Activated CD8-positive, alpha-beta T cell treated with anti-CD3 and anti-CD28 coated beads, Interleukin-2, amount 10 ng/mL, durations not matched to agents 7 days and 5 days (primary cell): ENCODE measurements at regions not wholly inside any gene's neighbourhood (a gene's known extent, or its start where the extent isn't known, plus 50 kb on each side); places are given as distances from the start of the nearest gene placed in this dataset.
"Not testable (repeated sequence)": the region's sequence is repeated elsewhere in the genome, so short reads cannot be mapped to it uniquely, and the experiment has no call there.

Experiments
- ATAC-seq: fragments of 150-1000 bp; cut with Tn5 transposase; one replicate; pipeline ENCODE4 v1.10.0; 2021; ENCODE audit warnings: moderate library complexity
- CTCF ChIA-PET: fragments of 350-600 bp; sonication (Branson Sonifier 250); formaldehyde crosslinking; loops from one replicate; lab custom pipeline; 2021; ENCODE audit warnings: antibody characterized with exemption; lab: Charles Lee
- POLR2A ChIA-PET: fragments of 350-600 bp; sonication (Branson Sonifier 250); formaldehyde crosslinking; loops from one replicate; lab custom pipeline; 2021; ENCODE audit warnings: antibody characterized with exemption; lab: Charles Lee
- DNase-seq: peaks from one replicate; pipeline ENCODE4 v3.0.0-alpha.2; 2020
- H3K27ac Mint-ChIP-seq: one replicate; pipeline ENCODE4 v1.8.0; 2021; ENCODE audit warnings: mild to moderate bottlenecking, mixed read lengths
- H3K27me3 Mint-ChIP-seq: one replicate; pipeline ENCODE4 v1.8.0; 2021; ENCODE audit warnings: low read depth, mixed read lengths
- H3K36me3 Mint-ChIP-seq: one replicate; pipeline ENCODE4 v1.8.0; 2021; ENCODE audit warnings: low read depth, mixed read lengths
- H3K4me1 Mint-ChIP-seq: one replicate; pipeline ENCODE4 v1.8.0; 2021; ENCODE audit warnings: low read depth, mixed read lengths
- H3K4me3 Mint-ChIP-seq: one replicate; pipeline ENCODE4 v1.8.0; 2021; ENCODE audit warnings: mild to moderate bottlenecking, mixed read lengths
- H3K9me3 Mint-ChIP-seq: one replicate; pipeline ENCODE4 v1.8.0; 2022; ENCODE audit warnings: mixed read lengths; ENCODE audit not compliant: insufficient read depth

- no peak for DNase-seq
- ATAC-seq = no peak
- POLR2A ChIA-PET = no interaction called here
- CTCF ChIA-PET = no interaction called here
- Mint-ChIP-seq H3K36me3 (no peaks in the 10 kb centered on the region), H3K4me3 (no peak overlapping the region), H3K27me3 (no peaks in the 10 kb centered on the region), H3K9me3 (no peaks in the 10 kb centered on the region), H3K4me1 (no peaks in the 10 kb centered on the region), H3K27ac (no peak overlapping the region)
These were observed 566.5 kb downstream of the ANKRD50 start for GRCh38 chr4:124146068-124146467.

GRCh38 chr4:124151031-124151430 is 561.5 kb downstream of the ANKRD50 start:
- H3K4me1 Mint-ChIP-seq = no peaks in the 10 kb centered on the region
- H3K27me3 Mint-ChIP-seq = no peaks in the 10 kb centered on the region
- ATAC-seq (no peak), DNase-seq (no peak)
- no peaks in the 10 kb centered on the region for H3K36me3 Mint-ChIP-seq
- H3K9me3 Mint-ChIP-seq = peaks cover 4% of the 10 kb centered on the region
- CTCF ChIA-PET = no interaction called here
- no peak overlapping the region for H3K27ac Mint-ChIP-seq
- POLR2A ChIA-PET = no interaction called here
- H3K4me3 Mint-ChIP-seq = no peak overlapping the region

- no peak for ATAC-seq
- no peaks in the 10 kb centered on the region for H3K27me3 Mint-ChIP-seq
- CTCF ChIA-PET = no interaction called here
- H3K4me3 Mint-ChIP-seq = no peak overlapping the region
- H3K9me3 Mint-ChIP-seq = peaks cover 4% of the 10 kb centered on the region
- no peaks in the 10 kb centered on the region for H3K36me3 Mint-ChIP-seq
- no peak for DNase-seq
- H3K4me1 Mint-ChIP-seq = no peaks in the 10 kb centered on the region
- H3K27ac Mint-ChIP-seq = no peak overlapping the region
- POLR2A ChIA-PET = no interaction called here
These were observed 560.4 kb downstream of the ANKRD50 start for GRCh38 chr4:124152132-124152531.

- CTCF ChIA-PET = no interaction called here
- H3K27me3 Mint-ChIP-seq = no peaks in the 10 kb centered on the region
These were observed 557.3 kb downstream of the ANKRD50 start for GRCh38 chr4:124155239-124155638.

GRCh38 chr4:124157396-124158083 is 555.0 kb downstream of the ANKRD50 start:
- H3K9me3 Mint-ChIP-seq = peaks cover 4% of the 10 kb centered on the region
- no peaks in the 10 kb centered on the region for H3K4me1 Mint-ChIP-seq
- ATAC-seq (no peak), DNase-seq (no peak)
- POLR2A ChIA-PET = no interaction called here
- no peaks in the 10 kb centered on the region for H3K36me3 Mint-ChIP-seq
- H3K27ac Mint-ChIP-seq = no peak overlapping the region
- H3K4me3 Mint-ChIP-seq = no peak overlapping the region
- CTCF ChIA-PET = no interaction called here
- no peaks in the 10 kb centered on the region for H3K27me3 Mint-ChIP-seq

More at GRCh38 chr4:124155239-124155638, 557.3 kb downstream of the ANKRD50 start:
- Mint-ChIP-seq H3K9me3 (peaks cover 4% of the 10 kb centered on the region), H3K4me1 (no peaks in the 10 kb centered on the region), H3K4me3 (no peak overlapping the region), H3K36me3 (no peaks in the 10 kb centered on the region), H3K27ac (no peak overlapping the region)
- DNase-seq = no peak
- POLR2A ChIA-PET = no interaction called here
- ATAC-seq = no peak

GRCh38 chr4:124163401-124163800 is 549.1 kb downstream of the ANKRD50 start:
- H3K4me3 Mint-ChIP-seq = no peak overlapping the region
- POLR2A ChIA-PET = no interaction called here
- no peaks in the 10 kb centered on the region for H3K27me3 Mint-ChIP-seq
- no peaks in the 10 kb centered on the region for H3K36me3 Mint-ChIP-seq
- no peaks in the 10 kb centered on the region for H3K4me1 Mint-ChIP-seq
- H3K27ac Mint-ChIP-seq = no peak overlapping the region
- no peak for ATAC-seq
- CTCF ChIA-PET = no interaction called here
- no peaks in the 10 kb centered on the region for H3K9me3 Mint-ChIP-seq
- DNase-seq = no peak

- Mint-ChIP-seq H3K4me1 (no peaks in the 10 kb centered on the region), H3K27ac (no peak overlapping the region), H3K36me3 (no peaks in the 10 kb centered on the region), H3K9me3 (no peaks in the 10 kb centered on the region), H3K27me3 (no peaks in the 10 kb centered on the region), H3K4me3 (no peak overlapping the region)
- DNase-seq = no peak
- ATAC-seq = no peak
- ChIA-PET POLR2A (no interaction called here), CTCF (no interaction called here)
These were observed 544.9 kb downstream of the ANKRD50 start for GRCh38 chr4:124167602-124168001.

GRCh38 chr4:124169524-124169923 is 543.0 kb downstream of the ANKRD50 start:
- H3K27me3 Mint-ChIP-seq, ATAC-seq, H3K36me3 Mint-ChIP-seq, POLR2A ChIA-PET, H3K9me3 Mint-ChIP-seq, H3K27ac Mint-ChIP-seq, CTCF ChIA-PET, H3K4me1 Mint-ChIP-seq, H3K4me3 Mint-ChIP-seq, DNase-seq: not testable (repeated sequence)

GRCh38 chr4:124173912-124174311 is 538.6 kb downstream of the ANKRD50 start:
- no peak for DNase-seq
- H3K4me1 Mint-ChIP-seq = no peaks in the 10 kb centered on the region
- CTCF ChIA-PET = no interaction called here
- no peak overlapping the region for H3K27ac Mint-ChIP-seq
- H3K9me3 Mint-ChIP-seq = no peaks in the 10 kb centered on the region
- H3K27me3 Mint-ChIP-seq = no peaks in the 10 kb centered on the region
- no peaks in the 10 kb centered on the region for H3K36me3 Mint-ChIP-seq
- ATAC-seq = no peak
- POLR2A ChIA-PET = no interaction called here
- no peak overlapping the region for H3K4me3 Mint-ChIP-seq

- H3K4me3 Mint-ChIP-seq = no peak overlapping the region
- no peaks in the 10 kb centered on the region for H3K36me3 Mint-ChIP-seq
- no peak overlapping the region for H3K27ac Mint-ChIP-seq
- POLR2A ChIA-PET = no interaction called here
- ATAC-seq (no peak), DNase-seq (no peak)
- CTCF ChIA-PET = no interaction called here
- no peaks in the 10 kb centered on the region for H3K4me1 Mint-ChIP-seq
- no peaks in the 10 kb centered on the region for H3K9me3 Mint-ChIP-seq
- no peaks in the 10 kb centered on the region for H3K27me3 Mint-ChIP-seq
These were observed 534.7 kb downstream of the ANKRD50 start for GRCh38 chr4:124177647-124178425.

- no peak for ATAC-seq
- ChIA-PET POLR2A (no interaction called here), CTCF (no interaction called here)
- H3K4me3 Mint-ChIP-seq = no peak overlapping the region
- no peaks in the 10 kb centered on the region for H3K27me3 Mint-ChIP-seq
- no peaks in the 10 kb centered on the region for H3K9me3 Mint-ChIP-seq
- H3K4me1 Mint-ChIP-seq = no peaks in the 10 kb centered on the region
- no peaks in the 10 kb centered on the region for H3K36me3 Mint-ChIP-seq
- DNase-seq = no peak
- H3K27ac Mint-ChIP-seq = no peak overlapping the region
These were observed 534.0 kb downstream of the ANKRD50 start for GRCh38 chr4:124178449-124179021.

- Mint-ChIP-seq H3K27ac (no peak overlapping the region), H3K4me3 (no peak overlapping the region), H3K27me3 (no peaks in the 10 kb centered on the region), H3K4me1 (no peaks in the 10 kb centered on the region), H3K9me3 (no peaks in the 10 kb centered on the region), H3K36me3 (no peaks in the 10 kb centered on the region)
- DNase-seq = no peak
- CTCF ChIA-PET = no interaction called here
- POLR2A ChIA-PET = no interaction called here
- no peak for ATAC-seq
These were observed 532.9 kb downstream of the ANKRD50 start for GRCh38 chr4:124179506-124180186.
